CD14-positive monocyte (primary cell): ENCODE measurements at regions not wholly inside any gene's neighbourhood (a gene's known extent, or its start where the extent isn't known, plus 50 kb on each side); places are given as distances from the start of the nearest gene placed in this dataset.

Experiments
- DNase-seq, 3 donors: peaks; one replicate each; pipeline ENCODE4 v3.0.0-alpha.2; 2011 to 2022
- H2AFZ ChIP-seq: 2 replicates; pipeline ENCODE4 v1.6.0; 2012; ENCODE audit warnings: mild to moderate bottlenecking, low read depth, low read length, inconsistent platforms; ENCODE audit not compliant: insufficient read depth, poor library complexity, severe bottlenecking
- H3K27ac ChIP-seq, 2 donors: 1 replicate in 1 of 2; 2 replicates in 1 of 2; pipeline ENCODE4 v1.5.1; 2012 to 2013; ENCODE audit warnings: low read length in 2 of 2, control low read depth in 1 of 2, inconsistent platforms in 1 of 2, low read depth in 1 of 2, mild to moderate bottlenecking in 1 of 2
- H3K27me3 ChIP-seq, 2 donors: one replicate each; pipeline versions ENCODE4 v1.6.0 to v1.6.1; 2011 to 2013; ENCODE audit warnings: low read length in 2 of 2; ENCODE audit not compliant: control insufficient read depth in 2 of 2, insufficient read depth in 2 of 2
- H3K36me3 ChIP-seq, 2 donors: replicated peaks in 1 of 2; 1 replicate in 1 of 2; 2 replicates in 1 of 2; pipeline versions ENCODE4 v1.5.1 to v1.6.1; 2012 to 2013; ENCODE audit warnings: low read length in 2 of 2, control low read depth in 1 of 2, inconsistent platforms in 1 of 2, mild to moderate bottlenecking in 1 of 2; ENCODE audit not compliant: insufficient read depth in 2 of 2, control insufficient read depth in 1 of 2
- H3K4me1 ChIP-seq, 2 donors: 1 replicate in 1 of 2; 2 replicates in 1 of 2; pipeline versions ENCODE4 v1.5.1 to v1.6.1; 2012 to 2013; ENCODE audit warnings: low read length in 2 of 2, control low read depth in 1 of 2, inconsistent platforms in 1 of 2, mild to moderate bottlenecking in 1 of 2, moderate library complexity in 1 of 2; ENCODE audit not compliant: insufficient read depth in 2 of 2, control insufficient read depth in 1 of 2
- H3K4me2 ChIP-seq: replicated peaks from 2 replicates; pipeline ENCODE3; 2012; ENCODE audit warnings: low read length, moderate library complexity, mild to moderate bottlenecking; ENCODE audit not compliant: poor library complexity, severe bottlenecking; ENCODE audit errors: extremely low read depth
- H3K4me3 ChIP-seq, 3 experiments: fragments of 200-600 bp in 1 of 3; sonication (generic) in 1 of 3; replicated peaks in 1 of 3; 1 replicate in 2 of 3; 2 replicates in 1 of 3; pipeline ENCODE4 v1.5.1; 2011 to 2013; ENCODE audit warnings: low read length in 3 of 3, mild to moderate bottlenecking in 3 of 3, control low read depth in 2 of 3, low read depth in 2 of 3, inconsistent platforms in 1 of 3, moderate library complexity in 1 of 3
- H3K79me2 ChIP-seq: 2 replicates; pipeline ENCODE4 v1.6.0; 2012; ENCODE audit warnings: mild to moderate bottlenecking, control low read depth, inconsistent platforms, low read length, moderate library complexity; ENCODE audit not compliant: insufficient read depth
- H3K9ac ChIP-seq: 2 replicates; pipeline ENCODE4 v1.6.0; 2017; ENCODE audit warnings: low read length, mild to moderate bottlenecking; ENCODE audit not compliant: insufficient read depth, poor library complexity, severe bottlenecking
- H3K9me3 ChIP-seq, 2 donors: replicated peaks in 1 of 2; 1 replicate in 1 of 2; 2 replicates in 1 of 2; pipeline versions ENCODE4 v1.5.1 to v1.6.1; 2012 to 2013; ENCODE audit warnings: low read length in 2 of 2, control low read depth in 1 of 2; ENCODE audit not compliant: control insufficient read depth in 1 of 2, insufficient read depth in 1 of 2
- H4K20me1 ChIP-seq: 2 replicates; pipeline ENCODE4 v1.6.0; 2012; ENCODE audit warnings: mild to moderate bottlenecking, low read length, control low read depth, moderate library complexity; ENCODE audit not compliant: insufficient read depth
- H3K27ac Mint-ChIP-seq, 7 donors: one replicate each; pipeline ENCODE4 v1.8.0; 2020; ENCODE audit warnings: mild to moderate bottlenecking in 7 of 7, mixed read lengths in 7 of 7, moderate library complexity in 6 of 7, inconsistent platforms in 2 of 7
- H3K27me3 Mint-ChIP-seq, 3 donors: one replicate each; pipeline ENCODE4 v1.8.0; 2021 to 2022; ENCODE audit warnings: low read depth in 3 of 3, mild to moderate bottlenecking in 3 of 3, mixed read lengths in 3 of 3, moderate library complexity in 3 of 3, inconsistent platforms in 1 of 3
- H3K36me3 Mint-ChIP-seq, 2 donors: one replicate each; pipeline ENCODE4 v1.8.0; 2020; ENCODE audit warnings: mixed read lengths in 2 of 2, inconsistent platforms in 1 of 2, mild to moderate bottlenecking in 1 of 2
- H3K4me1 Mint-ChIP-seq: one replicate; pipeline ENCODE4 v1.8.0; 2020; ENCODE audit warnings: mild to moderate bottlenecking, mixed read lengths
- H3K4me3 Mint-ChIP-seq, 2 donors: one replicate each; pipeline ENCODE4 v1.8.0; 2020; ENCODE audit warnings: mild to moderate bottlenecking in 2 of 2, mixed read lengths in 2 of 2, moderate library complexity in 1 of 2
- H3K9me3 Mint-ChIP-seq, 7 donors: one replicate each; pipeline ENCODE4 v1.8.0; 2020 to 2022; ENCODE audit warnings: mixed read lengths in 7 of 7, mild to moderate bottlenecking in 6 of 7, moderate library complexity in 6 of 7, inconsistent platforms in 2 of 7
- CTCF ChIP-seq: fragments of 200-600 bp; IDR thresholded peaks from one replicate; pipeline ENCODE4 v1.8.0; 2022; ENCODE audit warnings: antibody characterized with exemption, mild to moderate bottlenecking
- WGBS: methylation state at CpG from one replicate; pipeline ENCODE4 v1.1.5; 2013; ENCODE audit warnings: missing lambda C conversion rate; ENCODE audit not compliant: insufficient coverage; 5-methylcytosine and 5-hydroxymethylcytosine counted together
- intact Hi-C, 2 donors: fragments of 100-400 bp; cut with micrococcal nuclease; formaldehyde crosslinking; loops; one replicate each; pipeline versions ENCODE4 v1.15.0 to v1.15.1; 2023

GRCh38 chr20:56978475-56978874 is 288.0 kb downstream of the BMP7 start:
- H3K9ac ChIP-seq = no peak overlapping the region
- no peaks in the 10 kb centered on the region for H3K36me3 Mint-ChIP-seq
- 83% methylated on average over 8 of the region's 13 CpGs for WGBS
- H3K79me2 ChIP-seq = no peaks in the 10 kb centered on the region
- H3K4me3 ChIP-seq = no peak overlapping the region
- peaks cover 6 to 24% of the 10 kb centered on the region in 2 donors for H3K27me3 ChIP-seq
- no peak overlapping the region for H3K27ac Mint-ChIP-seq
- peaks cover 35 to 41% (median 39%) of the 10 kb centered on the region in 3 donors for H3K27me3 Mint-ChIP-seq
- no peaks in the 10 kb centered on the region for H3K36me3 ChIP-seq
- H3K4me2 ChIP-seq = no peak overlapping the region
- TF ChIP-seq CTCF = no peak
- H3K4me1 Mint-ChIP-seq = no peaks in the 10 kb centered on the region
- H3K4me3 Mint-ChIP-seq = no peak overlapping the region
- intact Hi-C loops = no loop called here
- peaks cover 0 to 1% (median 0%) of the 10 kb centered on the region in 7 donors for H3K9me3 Mint-ChIP-seq
- no peaks in the 10 kb centered on the region for H4K20me1 ChIP-seq
- H3K4me1 ChIP-seq = no peaks in the 10 kb centered on the region
- H3K27ac ChIP-seq = no peak overlapping the region
- H2AFZ ChIP-seq = no peak overlapping the region
- DNase-seq = no peak
- H3K9me3 ChIP-seq = peaks cover 0 to under 1% of the 10 kb centered on the region in 2 donors

GRCh38 chr20:56979125-56979524 is 287.3 kb downstream of the BMP7 start:
- TF ChIP-seq CTCF = no peak
- Mint-ChIP-seq H3K36me3 (no peaks in the 10 kb centered on the region), H3K4me1 (no peaks in the 10 kb centered on the region), H3K4me3 (no peak overlapping the region), H3K9me3 (peaks cover 0 to 8% (median 3%) of the 10 kb centered on the region in 7 donors), H3K27me3 (peaks cover 28 to 37% (median 33%) of the 10 kb centered on the region in 3 donors), H3K27ac (no peak overlapping the region)
- Histone ChIP-seq H3K79me2 (no peaks in the 10 kb centered on the region), H3K4me1 (no peaks in the 10 kb centered on the region), H2AFZ (no peak overlapping the region), H3K36me3 (no peaks in the 10 kb centered on the region), H3K4me3 (no peak overlapping the region), H3K9me3 (peaks cover 0 to 5% of the 10 kb centered on the region in 2 donors), H3K9ac (no peak overlapping the region), H3K27ac (no peak overlapping the region), H4K20me1 (no peaks in the 10 kb centered on the region), H3K27me3 (peaks cover 0 to 18% of the 10 kb centered on the region in 2 donors), H3K4me2 (no peak overlapping the region)
- no peak for DNase-seq
- WGBS = 80% methylated on average over 4 of the region's 5 CpGs
- intact Hi-C loops = no loop called here
